Central memory CD8-positive, alpha-beta T cell (primary cell): ENCODE measurements at regions not wholly inside any gene's neighbourhood (a gene's known extent, or its start where the extent isn't known, plus 50 kb on each side); places are given as distances from the start of the nearest gene placed in this dataset.
"Not testable (repeated sequence)": the region's sequence is repeated elsewhere in the genome, so short reads cannot be mapped to it uniquely, and the experiment has no call there.

Source experiments
- ATAC-seq: fragments of 150-1000 bp; cut with Tn5 transposase; replicated peaks from 2 replicates; pipeline ENCODE4 v1.10.0; 2022; ENCODE audit warnings: mild to moderate bottlenecking, moderate FRiP score, moderate number of reproducible peaks; ENCODE audit not compliant: poor library complexity, severe bottlenecking; ENCODE audit errors: extremely low read depth
- DNase-seq, 2 donors: peaks; one replicate each; pipeline ENCODE4 v3.0.0; 2021; ENCODE audit warnings: low spot score in 2 of 2
- H3K27ac Mint-ChIP-seq: one replicate; pipeline ENCODE4 v1.8.0; 2022; ENCODE audit warnings: low read depth, mild to moderate bottlenecking, moderate library complexity, mixed read lengths
- H3K27me3 Mint-ChIP-seq: one replicate; pipeline ENCODE4 v1.8.0; 2022; ENCODE audit warnings: mixed read lengths
- H3K36me3 Mint-ChIP-seq: one replicate; pipeline ENCODE4 v1.8.0; 2022; ENCODE audit warnings: mild to moderate bottlenecking, moderate library complexity, mixed read lengths; ENCODE audit not compliant: insufficient read depth
- H3K4me1 Mint-ChIP-seq: one replicate; pipeline ENCODE4 v1.8.0; 2022; ENCODE audit warnings: mixed read lengths
- H3K4me3 Mint-ChIP-seq: one replicate; pipeline ENCODE4 v1.8.0; 2022; ENCODE audit warnings: mild to moderate bottlenecking, moderate library complexity, mixed read lengths
- H3K9me3 Mint-ChIP-seq: one replicate; pipeline ENCODE4 v1.8.0; 2022; ENCODE audit warnings: mixed read lengths

GRCh38 chr13:73171926-73172325 lies 113.1 kb downstream of the KLF5 start:
- Mint-ChIP-seq H3K4me1 (no peaks in the 10 kb centered on the region), H3K27ac (no peak overlapping the region), H3K4me3 (no peak overlapping the region), H3K36me3 (peaks cover 1% of the 10 kb centered on the region), H3K27me3 (no peaks in the 10 kb centered on the region), H3K9me3 (no peaks in the 10 kb centered on the region)
- ATAC-seq (no peak), DNase-seq (no peak)

- ATAC-seq, result no peak
- DNase-seq, result no peak
- Mint-ChIP-seq H3K36me3 (peaks cover 1% of the 10 kb centered on the region), H3K9me3 (no peaks in the 10 kb centered on the region), H3K27ac (no peak overlapping the region), H3K4me1 (no peaks in the 10 kb centered on the region), H3K27me3 (no peaks in the 10 kb centered on the region), H3K4me3 (no peak overlapping the region)
These were observed 112.5 kb downstream of the KLF5 start for GRCh38 chr13:73171271-73171682.

GRCh38 chr13:73169971-73170370 lies 111.2 kb downstream of the KLF5 start:
- DNase-seq (no peak), ATAC-seq (no peak)
- H3K9me3 Mint-ChIP-seq, result no peaks in the 10 kb centered on the region
- H3K27me3 Mint-ChIP-seq, result no peaks in the 10 kb centered on the region
- H3K4me3 Mint-ChIP-seq, result no peak overlapping the region
- H3K27ac Mint-ChIP-seq, result no peak overlapping the region
- H3K36me3 Mint-ChIP-seq, result peaks cover 1% of the 10 kb centered on the region
- H3K4me1 Mint-ChIP-seq, result no peaks in the 10 kb centered on the region

GRCh38 chr13:73168953-73169401 lies 110.2 kb downstream of the KLF5 start:
- ATAC-seq (no peak), DNase-seq (no peak)
- Mint-ChIP-seq H3K36me3 (no peaks in the 10 kb centered on the region), H3K27ac (no peak overlapping the region), H3K9me3 (no peaks in the 10 kb centered on the region), H3K4me3 (no peak overlapping the region), H3K4me1 (no peaks in the 10 kb centered on the region), H3K27me3 (no peaks in the 10 kb centered on the region)

GRCh38 chr13:73168226-73168952 lies 109.6 kb downstream of the KLF5 start:
- no peaks in the 10 kb centered on the region for H3K4me1 Mint-ChIP-seq
- no peaks in the 10 kb centered on the region for H3K36me3 Mint-ChIP-seq
- no peak overlapping the region for H3K4me3 Mint-ChIP-seq
- ATAC-seq (no peak), DNase-seq (no peak)
- no peak overlapping the region for H3K27ac Mint-ChIP-seq
- H3K9me3 Mint-ChIP-seq, result no peaks in the 10 kb centered on the region
- no peaks in the 10 kb centered on the region for H3K27me3 Mint-ChIP-seq

- H3K27me3 Mint-ChIP-seq, result no peaks in the 10 kb centered on the region
- no peaks in the 10 kb centered on the region for H3K36me3 Mint-ChIP-seq
- ATAC-seq (no peak), DNase-seq (no peak)
- no peaks in the 10 kb centered on the region for H3K4me1 Mint-ChIP-seq
- H3K27ac Mint-ChIP-seq, result no peak overlapping the region
- no peak overlapping the region for H3K4me3 Mint-ChIP-seq
- no peaks in the 10 kb centered on the region for H3K9me3 Mint-ChIP-seq
These were observed 108.4 kb downstream of the KLF5 start for GRCh38 chr13:73167028-73167820.

GRCh38 chr13:73166204-73166603 lies 107.4 kb downstream of the KLF5 start:
- H3K4me1 Mint-ChIP-seq, result no peaks in the 10 kb centered on the region
- ATAC-seq (no peak), DNase-seq (no peak)
- no peaks in the 10 kb centered on the region for H3K36me3 Mint-ChIP-seq
- no peaks in the 10 kb centered on the region for H3K27me3 Mint-ChIP-seq
- no peak overlapping the region for H3K27ac Mint-ChIP-seq
- no peak overlapping the region for H3K4me3 Mint-ChIP-seq
- H3K9me3 Mint-ChIP-seq, result no peaks in the 10 kb centered on the region

GRCh38 chr13:73162912-73163911 lies 104.4 kb downstream of the KLF5 start:
- Mint-ChIP-seq H3K4me3 (no peak overlapping the region), H3K27ac (no peak overlapping the region), H3K36me3 (no peaks in the 10 kb centered on the region), H3K4me1 (no peaks in the 10 kb centered on the region), H3K9me3 (no peaks in the 10 kb centered on the region), H3K27me3 (no peaks in the 10 kb centered on the region)
- DNase-seq (no peak), ATAC-seq (no peak)

GRCh38 chr13:73160371-73161031 lies 101.7 kb downstream of the KLF5 start:
- ATAC-seq, H3K27me3 Mint-ChIP-seq, H3K4me3 Mint-ChIP-seq, H3K27ac Mint-ChIP-seq, H3K4me1 Mint-ChIP-seq, DNase-seq, H3K36me3 Mint-ChIP-seq, H3K9me3 Mint-ChIP-seq: not testable (repeated sequence)

GRCh38 chr13:73158851-73159250 lies 100.0 kb downstream of the KLF5 start:
- DNase-seq (no peak), ATAC-seq (no peak)
- Mint-ChIP-seq H3K27ac (no peak overlapping the region), H3K4me1 (no peaks in the 10 kb centered on the region), H3K4me3 (no peak overlapping the region), H3K36me3 (no peaks in the 10 kb centered on the region), H3K9me3 (no peaks in the 10 kb centered on the region), H3K27me3 (no peaks in the 10 kb centered on the region)

- Mint-ChIP-seq H3K9me3 (no peaks in the 10 kb centered on the region), H3K36me3 (no peaks in the 10 kb centered on the region), H3K27ac (no peak overlapping the region), H3K27me3 (no peaks in the 10 kb centered on the region), H3K4me1 (no peaks in the 10 kb centered on the region), H3K4me3 (no peak overlapping the region)
- ATAC-seq (no peak), DNase-seq (no peak)
These were observed 98.2 kb downstream of the KLF5 start for GRCh38 chr13:73157031-73157430.

- DNase-seq (no peak), ATAC-seq (no peak)
- Mint-ChIP-seq H3K9me3 (no peaks in the 10 kb centered on the region), H3K27me3 (peaks cover 28% of the 10 kb centered on the region), H3K27ac (no peak overlapping the region), H3K4me1 (no peaks in the 10 kb centered on the region), H3K36me3 (peaks cover 2% of the 10 kb centered on the region), H3K4me3 (no peak overlapping the region)
These were observed 87.9 kb downstream of the KLF5 start for GRCh38 chr13:73146707-73147106.
